COLO829 (cell line): ENCODE measurements at regions not wholly inside any gene's neighbourhood (a gene's known extent, or its start where the extent isn't known, plus 50 kb on each side); places are given as distances from the start of the nearest gene placed in this dataset.
"Not testable (repeated sequence)": the region's sequence is repeated elsewhere in the genome, so short reads cannot be mapped to it uniquely, and the experiment has no call there.

Experiments used
- DNase-seq: peaks from one replicate; pipeline ENCODE4 v3.0.0; 2012; ENCODE audit warnings: low spot score

- DNase-seq, result no peak
These were observed 460.1 kb upstream of the GCFC2 start for GRCh38 chr2:76170856-76171255.

- no peak for DNase-seq
These were observed 459.3 kb upstream of the GCFC2 start for GRCh38 chr2:76170009-76170384.

- DNase-seq, result no peak
These were observed 458.7 kb upstream of the GCFC2 start for GRCh38 chr2:76169276-76170008.

GRCh38 chr2:76163860-76164259, 453.1 kb upstream of the GCFC2 start:
- DNase-seq, result no peak

GRCh38 chr2:76160670-76161069, 450.0 kb upstream of the GCFC2 start:
- DNase-seq, result no peak

GRCh38 chr2:76159042-76159648, 448.4 kb upstream of the GCFC2 start:
- no peak for DNase-seq

- DNase-seq, result no peak
These were observed 446.8 kb upstream of the GCFC2 start for GRCh38 chr2:76157531-76157930.

GRCh38 chr2:76154981-76155380, 444.3 kb upstream of the GCFC2 start:
- DNase-seq, result peak; percentile 25

- DNase-seq, result no peak
These were observed 439.1 kb upstream of the GCFC2 start for GRCh38 chr2:76149846-76150245.

GRCh38 chr2:76139303-76139702, 428.6 kb upstream of the GCFC2 start:
- DNase-seq, result not testable (repeated sequence)

- DNase-seq, result no peak
These were observed 417.9 kb upstream of the GCFC2 start for GRCh38 chr2:76128622-76129021.

- no peak for DNase-seq
These were observed 409.5 kb upstream of the GCFC2 start for GRCh38 chr2:76120176-76120575.

- no peak for DNase-seq
These were observed 379.0 kb upstream of the GCFC2 start for GRCh38 chr2:76089683-76090082.

- DNase-seq, result no peak
These were observed 372.5 kb upstream of the GCFC2 start for GRCh38 chr2:76083248-76083647.

GRCh38 chr2:76082509-76082908, 371.8 kb upstream of the GCFC2 start:
- no peak for DNase-seq

- peak; percentile 2 for DNase-seq
These were observed 369.4 kb upstream of the GCFC2 start for GRCh38 chr2:76080154-76080553.

- DNase-seq, result no peak
These were observed 364.4 kb upstream of the GCFC2 start for GRCh38 chr2:76075126-76075525.

GRCh38 chr2:76073992-76074604, 363.4 kb upstream of the GCFC2 start:
- DNase-seq, result peak; percentile 2

GRCh38 chr2:76050196-76050595, 339.5 kb upstream of the GCFC2 start:
- DNase-seq, result no peak

- DNase-seq, result peak; percentile 40
These were observed 334.0 kb upstream of the GCFC2 start for GRCh38 chr2:76044701-76045100.

GRCh38 chr2:76039505-76039904, 328.8 kb upstream of the GCFC2 start:
- DNase-seq, result no peak

GRCh38 chr2:76027761-76028160, 317.0 kb upstream of the GCFC2 start:
- no peak for DNase-seq

- DNase-seq, result no peak
These were observed 308.4 kb upstream of the GCFC2 start for GRCh38 chr2:76019128-76019527.

GRCh38 chr2:76009484-76009883, 298.8 kb upstream of the GCFC2 start:
- DNase-seq, result peak; percentile 40
